Testis (tissue), 2 donors: ENCODE measurements at regions not wholly inside any gene's neighbourhood (a gene's known extent, or its start where the extent isn't known, plus 50 kb on each side); places are given as distances from the start of the nearest gene placed in this dataset.

Experiments used
- DNase-seq: peaks from one replicate; pipeline ENCODE4 v3.0.0-alpha.2; 2019
- H3K27ac ChIP-seq, 2 donors: fragments of 200-600 bp; sonication (generic); one replicate each; pipeline ENCODE4 v1.5.1; 2019
- H3K27me3 ChIP-seq: fragments of 200-600 bp; sonication (generic); one replicate; pipeline ENCODE4 v1.5.1; 2019
- H3K36me3 ChIP-seq: fragments of 200-600 bp; sonication (generic); one replicate; pipeline ENCODE4 v1.5.1; 2017; ENCODE audit warnings: low read depth; ENCODE audit errors: missing control alignments
- H3K4me1 ChIP-seq: fragments of 200-600 bp; sonication (generic); one replicate; pipeline ENCODE4 v1.5.1; 2019
- H3K4me3 ChIP-seq, 2 donors: fragments of 200-600 bp; sonication (generic); one replicate each; pipeline ENCODE4 v1.5.1; 2017 to 2019
- H3K9me3 ChIP-seq: fragments of 200-600 bp; sonication (generic); one replicate; pipeline ENCODE4 v1.5.1; 2017
- POLR2A ChIP-seq: fragments of 450-650 bp; IDR thresholded peaks from one replicate; pipeline ENCODE4 v1.6.1; 2017; ENCODE audit warnings: antibody characterized with exemption, mild to moderate bottlenecking, moderate library complexity
- WGBS, 2 donors: methylation state at CpG; one replicate each; pipeline ENCODE4 v1.1.5; 2018; 5-methylcytosine and 5-hydroxymethylcytosine counted together
- intact Hi-C: fragments of 100-400 bp; cut with DNase I; formaldehyde crosslinking; loops from one replicate; pipeline ENCODE4 v1.15.1; 2023; ENCODE audit warnings: low total_unique reads
- small RNA-seq, 2 donors: library from RNA; depleted of rRNA; stranded (forward); fragments of <200 nt; gene quantifications; one replicate each; pipeline ENCODE3, GENCODE V24; 2016
- TF ChIP-seq, protein P1 (sequence below), 3 experiments: fragments of 450-650 bp in 2 of 3; fragments of 200-600 bp in 1 of 3; sonication (generic) in 1 of 3; IDR thresholded peaks; one replicate each; pipeline ENCODE4 v1.5.1; 2016 to 2019; ENCODE audit warnings: antibody characterized with exemption in 3 of 3, mild to moderate bottlenecking in 2 of 3, moderate library complexity in 1 of 3

DNA sequence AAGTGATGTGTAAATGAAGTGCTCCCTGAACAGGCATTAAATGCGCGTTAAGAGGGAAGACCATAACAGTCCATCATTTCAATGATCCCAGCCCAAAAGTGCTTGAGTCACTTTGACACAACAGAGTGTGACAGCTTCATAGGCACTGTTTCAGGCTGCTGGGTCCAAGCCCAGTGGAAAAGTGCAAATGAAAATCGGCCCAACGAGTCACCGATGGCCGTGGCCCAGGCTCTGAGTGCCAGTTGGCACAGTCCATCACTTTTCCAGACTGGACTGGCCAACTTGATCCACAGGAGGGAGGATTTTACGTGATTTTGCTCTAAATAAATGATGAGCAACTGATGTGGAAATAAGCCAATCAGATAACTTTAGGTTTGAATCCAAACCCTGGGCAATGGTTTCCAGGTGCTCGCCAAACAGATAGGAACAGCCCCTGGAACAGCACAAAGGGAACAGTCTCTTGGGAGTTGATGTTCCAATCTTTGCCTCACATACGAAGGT, 114.0 kb downstream of the SP3 start:
- intact Hi-C loops: no loop called here
- Histone ChIP-seq H3K4me3 (no peak overlapping the region), H3K27ac (no peak overlapping the region), H3K9me3 (no peaks in the 10 kb centered on the region), H3K4me1 (peaks cover 10% of the 10 kb centered on the region), H3K27me3 (no peaks in the 10 kb centered on the region), H3K36me3 (no peaks in the 10 kb centered on the region)
- DNase-seq: no peak
- TF ChIP-seq POLR2A: no peak
- TF ChIP-seq, protein P1, sequence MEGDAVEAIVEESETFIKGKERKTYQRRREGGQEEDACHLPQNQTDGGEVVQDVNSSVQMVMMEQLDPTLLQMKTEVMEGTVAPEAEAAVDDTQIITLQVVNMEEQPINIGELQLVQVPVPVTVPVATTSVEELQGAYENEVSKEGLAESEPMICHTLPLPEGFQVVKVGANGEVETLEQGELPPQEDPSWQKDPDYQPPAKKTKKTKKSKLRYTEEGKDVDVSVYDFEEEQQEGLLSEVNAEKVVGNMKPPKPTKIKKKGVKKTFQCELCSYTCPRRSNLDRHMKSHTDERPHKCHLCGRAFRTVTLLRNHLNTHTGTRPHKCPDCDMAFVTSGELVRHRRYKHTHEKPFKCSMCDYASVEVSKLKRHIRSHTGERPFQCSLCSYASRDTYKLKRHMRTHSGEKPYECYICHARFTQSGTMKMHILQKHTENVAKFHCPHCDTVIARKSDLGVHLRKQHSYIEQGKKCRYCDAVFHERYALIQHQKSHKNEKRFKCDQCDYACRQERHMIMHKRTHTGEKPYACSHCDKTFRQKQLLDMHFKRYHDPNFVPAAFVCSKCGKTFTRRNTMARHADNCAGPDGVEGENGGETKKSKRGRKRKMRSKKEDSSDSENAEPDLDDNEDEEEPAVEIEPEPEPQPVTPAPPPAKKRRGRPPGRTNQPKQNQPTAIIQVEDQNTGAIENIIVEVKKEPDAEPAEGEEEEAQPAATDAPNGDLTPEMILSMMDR (IDR thresholded peaks at IDR 0.05): no peak
- 69 to 81% methylated on average over 9 of the region's 9 CpGs for WGBS, 2 donors

DNA sequence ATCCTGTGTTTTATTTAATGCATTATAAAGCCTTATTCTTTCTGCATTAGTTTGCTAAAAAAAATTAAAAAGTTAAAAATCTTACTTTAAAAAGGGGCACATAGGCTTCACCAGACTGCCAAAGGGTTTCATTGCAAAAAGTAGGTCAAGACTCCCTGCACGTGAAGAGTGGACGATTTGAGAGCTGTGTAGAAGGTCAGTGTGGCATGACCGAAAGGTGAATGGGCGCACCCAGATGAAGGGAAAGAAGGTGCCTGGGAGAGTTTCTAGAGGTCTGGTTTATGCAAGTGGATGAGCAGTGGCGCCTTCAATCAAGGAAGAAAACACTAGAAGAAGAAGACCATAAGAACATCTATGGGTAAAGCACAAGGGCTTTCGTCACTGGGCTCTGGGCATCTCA, 111.0 kb downstream of the SP3 start:
- DNase-seq: no peak
- no peak overlapping the region for H3K4me3 ChIP-seq
- intact Hi-C loops: no loop called here
- no peaks in the 10 kb centered on the region for H3K36me3 ChIP-seq
- H3K4me1 ChIP-seq: peaks cover 14% of the 10 kb centered on the region
- no peaks in the 10 kb centered on the region for H3K27me3 ChIP-seq
- 85 to 87% methylated on average over 6 of the region's 6 CpGs for WGBS, 2 donors
- TF ChIP-seq, protein P1 (IDR thresholded peaks at IDR 0.05): no peak
- TF ChIP-seq POLR2A: no peak
- H3K9me3 ChIP-seq: no peaks in the 10 kb centered on the region
- no peak overlapping the region for H3K27ac ChIP-seq

DNA sequence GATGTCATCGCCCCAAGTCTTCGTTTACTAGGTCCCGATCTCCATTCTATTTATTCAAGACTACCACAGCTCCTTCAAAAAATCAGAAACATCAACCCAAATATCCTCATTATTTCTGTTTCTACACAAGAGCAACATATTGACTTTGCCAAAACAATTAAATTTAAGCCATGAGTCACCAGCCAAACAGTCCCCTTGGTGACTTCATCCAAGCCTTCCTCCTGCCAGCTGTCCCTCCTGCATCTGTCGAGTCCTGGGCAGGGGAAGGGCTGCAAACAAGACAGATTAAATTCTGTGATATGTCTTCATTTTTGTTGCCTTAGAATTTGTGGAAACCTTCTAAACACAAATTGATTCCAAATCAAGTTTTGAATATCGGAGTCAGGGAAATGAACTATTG, 110.3 kb downstream of the SP3 start:
- H3K36me3 ChIP-seq: no peaks in the 10 kb centered on the region
- no peak for TF ChIP-seq POLR2A
- TF ChIP-seq, protein P1 (IDR thresholded peaks at IDR 0.05): no peak
- intact Hi-C loops: no loop called here
- 65 to 74% methylated on average over 5 of the region's 5 CpGs for WGBS, 2 donors
- H3K4me3 ChIP-seq: no peak overlapping the region
- no peaks in the 10 kb centered on the region for H3K9me3 ChIP-seq
- no peak for DNase-seq
- H3K27ac ChIP-seq: no peak overlapping the region
- no peaks in the 10 kb centered on the region for H3K27me3 ChIP-seq
- H3K4me1 ChIP-seq: peaks cover 14% of the 10 kb centered on the region

DNA sequence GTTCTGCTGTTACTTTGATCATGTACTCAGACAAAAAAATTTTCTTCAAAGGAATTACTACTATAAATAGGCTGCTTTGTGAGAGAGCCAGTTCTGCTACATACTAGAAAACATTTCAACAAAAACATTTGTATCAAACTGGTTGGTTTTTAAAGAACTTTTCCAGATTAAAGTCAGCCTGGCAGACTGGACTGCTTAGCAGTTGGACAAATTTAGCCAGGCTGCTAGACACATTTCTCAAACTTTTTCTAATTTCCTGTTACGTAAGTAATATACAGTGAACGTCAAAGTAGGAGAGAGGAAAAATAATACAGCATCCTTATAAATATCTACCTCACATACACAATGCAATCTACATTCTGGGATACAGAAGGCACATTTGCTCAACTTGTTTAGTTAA, 109.5 kb downstream of the SP3 start:
- Histone ChIP-seq H3K36me3 (no peaks in the 10 kb centered on the region), H3K27me3 (no peaks in the 10 kb centered on the region), H3K4me3 (no peak overlapping the region), H3K27ac (no peak overlapping the region), H3K4me1 (peaks cover 14% of the 10 kb centered on the region), H3K9me3 (no peaks in the 10 kb centered on the region)
- no peak for DNase-seq
- 32 to 35% methylated on average over 2 of the region's 2 CpGs for WGBS, 2 donors
- TF ChIP-seq, protein P1 (IDR thresholded peaks at IDR 0.05): no peak
- no peak for TF ChIP-seq POLR2A
- intact Hi-C loops: no loop called here

Small RNAs in the stretch of these regions (small RNA-seq; reads per million reads assigned to genes)
- gene AC013410.2: 0 reads per million in 2 donors
